Dedifferentiated amniotic fluid mesenchymal stem cell (primary cell): ENCODE measurements at regions not wholly inside any gene's neighbourhood (a gene's known extent, or its start where the extent isn't known, plus 50 kb on each side); places are given as distances from the start of the nearest gene placed in this dataset.
A peak's percentile ranks its signal among the peaks of the same experiment; 100 is the strongest.
"Not testable (repeated sequence)": the region's sequence is repeated elsewhere in the genome, so short reads cannot be mapped to it uniquely, and the experiment has no call there.

Experiments used
- DNase-seq: peaks from one replicate; pipeline ENCODE4 v3.0.0-alpha.2; 2016; ENCODE audit errors: extremely low spot score

- DNase-seq: peak; percentile 60
Observed at GRCh38 chr5:89083791-89084190, 200.8 kb upstream of the MEF2C start.

GRCh38 chr5:89081360-89081759 lies 198.4 kb upstream of the MEF2C start:
- no peak for DNase-seq

GRCh38 chr5:89080467-89081116 lies 197.6 kb upstream of the MEF2C start:
- no peak for DNase-seq

- DNase-seq: no peak
Observed at GRCh38 chr5:89072842-89073672, 190.1 kb upstream of the MEF2C start.

- DNase-seq: no peak
Observed at GRCh38 chr5:89071941-89072331, 189.0 kb upstream of the MEF2C start.

- no peak for DNase-seq
Observed at GRCh38 chr5:89071101-89071940, 188.3 kb upstream of the MEF2C start.

- DNase-seq: no peak
Observed at GRCh38 chr5:89069591-89069990, 186.6 kb upstream of the MEF2C start.

GRCh38 chr5:89067362-89067761 lies 184.4 kb upstream of the MEF2C start:
- DNase-seq: no peak

GRCh38 chr5:89065919-89066318 lies 182.9 kb upstream of the MEF2C start:
- DNase-seq: no peak

- no peak for DNase-seq
Observed at GRCh38 chr5:89064736-89065135, 181.8 kb upstream of the MEF2C start.

GRCh38 chr5:89064054-89064453 lies 181.1 kb upstream of the MEF2C start:
- DNase-seq: no peak

- DNase-seq: no peak
Observed at GRCh38 chr5:89060768-89061167, 177.8 kb upstream of the MEF2C start.

GRCh38 chr5:89059274-89059673 lies 176.3 kb upstream of the MEF2C start:
- no peak for DNase-seq

- DNase-seq: peak; percentile 44
Observed at GRCh38 chr5:89055695-89056085, 172.7 kb upstream of the MEF2C start.

- no peak for DNase-seq
Observed at GRCh38 chr5:89055015-89055694, 172.2 kb upstream of the MEF2C start.

GRCh38 chr5:89053547-89053946 lies 170.6 kb upstream of the MEF2C start:
- no peak for DNase-seq

- not testable (repeated sequence) for DNase-seq
Observed at GRCh38 chr5:89050062-89050461, 167.1 kb upstream of the MEF2C start.

GRCh38 chr5:89047571-89047970 lies 164.6 kb upstream of the MEF2C start:
- DNase-seq: no peak

- DNase-seq: no peak
Observed at GRCh38 chr5:89045216-89045615, 162.2 kb upstream of the MEF2C start.

- no peak for DNase-seq
Observed at GRCh38 chr5:89044674-89045200, 161.8 kb upstream of the MEF2C start.

- no peak for DNase-seq
Observed at GRCh38 chr5:89043676-89044075, 160.7 kb upstream of the MEF2C start.

- no peak for DNase-seq
Observed at GRCh38 chr5:89042746-89043145, 159.8 kb upstream of the MEF2C start.
